Panc1 (cell line): ENCODE measurements at regions not wholly inside any gene's neighbourhood (a gene's known extent, or its start where the extent isn't known, plus 50 kb on each side); places are given as distances from the start of the nearest gene placed in this dataset.

Experiments
- ATAC-seq: fragments of 200-7000 bp; cut with Tn5 transposase; 2 replicates; pipeline ENCODE4 v1.9.1; 2020; ENCODE audit warnings: mild to moderate bottlenecking, moderate library complexity
- BruUV-seq: library from RNA; stranded (reverse); fragments of 400-500 nt; replicated peaks from 2 replicates; lab custom pipeline; 2021; lab: Mats Ljungman, UMichigan
- CTCF ChIA-PET: fragments of 300-600 bp; sonication (Branson Sonifier 250); formaldehyde crosslinking; loops from one replicate; lab custom pipeline; 2022; ENCODE audit warnings: antibody characterized with exemption; lab: Charles Lee
- POLR2A ChIA-PET: fragments of 300-600 bp; sonication (Branson Sonifier 250); formaldehyde crosslinking; loops from one replicate; lab custom pipeline; 2022; ENCODE audit warnings: antibody characterized with exemption; lab: Charles Lee
- DNase-seq: peaks from one replicate; pipeline ENCODE4 v3.0.0-alpha.2; 2010; ENCODE audit warnings: low read depth, low spot score
- H3K27ac ChIP-seq: 2 replicates; pipeline ENCODE4 v1.5.1; 2011; ENCODE audit warnings: mild to moderate bottlenecking, low read length, inconsistent platforms
- H3K27me3 ChIP-seq: fragments of 200-500 bp; sonication (Bioruptor generic); 2 replicates; pipeline ENCODE4 v1.6.0; 2014; ENCODE audit warnings: low read length, inconsistent platforms; ENCODE audit not compliant: control insufficient read depth, insufficient read depth
- H3K36me3 ChIP-seq: fragments of 200-500 bp; sonication (Bioruptor generic); 2 replicates; pipeline ENCODE4 v1.5.1; 2014; ENCODE audit warnings: inconsistent platforms, mild to moderate bottlenecking, low read length, moderate library complexity; ENCODE audit not compliant: control insufficient read depth, insufficient read depth
- H3K4me1 ChIP-seq: 2 replicates; pipeline ENCODE4 v1.5.1; 2011; ENCODE audit warnings: inconsistent platforms, mild to moderate bottlenecking, low read length, moderate library complexity; ENCODE audit not compliant: control insufficient read depth, insufficient read depth
- H3K4me3 ChIP-seq, 2 experiments: 2 replicates each; pipeline ENCODE4 v1.5.1; 2011 to 2012; ENCODE audit warnings: low read depth in 2 of 2, low read length in 2 of 2, mild to moderate bottlenecking in 2 of 2, inconsistent platforms in 1 of 2, moderate library complexity in 1 of 2
- H3K9me3 ChIP-seq: fragments of 200-500 bp; sonication (Bioruptor generic); 2 replicates; pipeline ENCODE4 v1.5.1; 2014; ENCODE audit warnings: low read depth, mild to moderate bottlenecking, inconsistent platforms, low read length, moderate library complexity; ENCODE audit not compliant: control insufficient read depth, insufficient read depth
- CTCF ChIP-seq: fragments of 450-650 bp; IDR thresholded peaks from 2 replicates; pipeline ENCODE4 v1.5.1; 2017; ENCODE audit warnings: mild to moderate bottlenecking
- POLR2AphosphoS5 ChIP-seq: IDR thresholded peaks from 2 replicates; pipeline ENCODE4 v1.6.1; 2012; ENCODE audit warnings: mild to moderate bottlenecking, low read depth, low read length, moderate library complexity
- REST ChIP-seq, 2 experiments: IDR thresholded peaks; 2 replicates each; pipeline ENCODE4 v1.6.1; 2011 to 2012; ENCODE audit warnings: low read depth in 2 of 2, control low read depth in 1 of 2, low read length in 1 of 2, mild to moderate bottlenecking in 1 of 2, moderate library complexity in 1 of 2; ENCODE audit not compliant: insufficient read depth in 1 of 2
- SIN3A ChIP-seq: IDR thresholded peaks from 2 replicates; pipeline ENCODE4 v1.6.1; 2012; ENCODE audit warnings: low read depth, mild to moderate bottlenecking, low read length, moderate library complexity, borderline replicate concordance; ENCODE audit not compliant: insufficient read depth
- TCF7L2 ChIP-seq: IDR thresholded peaks from 2 replicates; pipeline ENCODE4 v1.6.1; 2011; ENCODE audit warnings: mild to moderate bottlenecking, low read depth, low read length, inconsistent platforms
- in situ Hi-C: cut with HindIII; loops from 2 replicates; pipeline ENCODE4 v1.10.0; 2016; ENCODE audit warnings: low sequenced_read_pairs, low pct_unique_long_range_greater_than_20kb
- intact Hi-C: fragments of 100-400 bp; cut with micrococcal nuclease; formaldehyde crosslinking; loops from one replicate; pipeline ENCODE4 v1.10.0; 2022; ENCODE audit not compliant: unreplicated experiment

- Histone ChIP-seq H3K4me3 (no peak overlapping the region), H3K36me3 (no peaks in the 10 kb centered on the region), H3K27ac (no peak overlapping the region), H3K27me3 (no peaks in the 10 kb centered on the region; the same call in 1 of the 2 replicates), H3K9me3 (no peaks in the 10 kb centered on the region), H3K4me1 (no peaks in the 10 kb centered on the region)
- TF ChIP-seq REST (IDR thresholded peaks at IDR 0.05; ENCODE audit: insufficient read depth in 1 of 2, low read depth in 2 of 2, low read length in 1 of 2) (no peak), SIN3A (no peak), POLR2AphosphoS5 (no peak), TCF7L2 (no peak), CTCF (no peak)
- ChIA-PET CTCF (no interaction called here), POLR2A (no interaction called here)
- BruUV-seq, result no TSS peak
- intact Hi-C loops, result no loop called here
- in situ Hi-C loops, result no loop called here
- DNase-seq, result no peak
- ATAC-seq, result no peak
These were observed 98.0 kb upstream of the FAM20C start for GRCh38 chr7:94251-94801.

- ATAC-seq, result no peak
- in situ Hi-C loops (no loop called here), intact Hi-C loops (no loop called here)
- ChIA-PET POLR2A (no interaction called here), CTCF (no interaction called here)
- Histone ChIP-seq H3K27me3 (no peaks in the 10 kb centered on the region; the same call in 1 of the 2 replicates), H3K27ac (no peak overlapping the region), H3K4me1 (no peaks in the 10 kb centered on the region), H3K4me3 (no peak overlapping the region), H3K36me3 (no peaks in the 10 kb centered on the region), H3K9me3 (no peaks in the 10 kb centered on the region)
- DNase-seq, result no peak
- TF ChIP-seq POLR2AphosphoS5, result no peak
- TF ChIP-seq CTCF, result no peak
- TF ChIP-seq TCF7L2, result no peak
- no peak for TF ChIP-seq SIN3A
- TF ChIP-seq REST (IDR thresholded peaks at IDR 0.05; ENCODE audit: insufficient read depth in 1 of 2, low read depth in 2 of 2, low read length in 1 of 2), result no peak
- no TSS peak for BruUV-seq
These were observed 97.0 kb upstream of the FAM20C start for GRCh38 chr7:95180-95862.
